HFF-Myc (cell line): ENCODE measurements at regions not wholly inside any gene's neighbourhood (a gene's known extent, or its start where the extent isn't known, plus 50 kb on each side); places are given as distances from the start of the nearest gene placed in this dataset.
A peak's percentile ranks its signal among the peaks of the same experiment; 100 is the strongest.
"Not testable (repeated sequence)": the region's sequence is repeated elsewhere in the genome, so short reads cannot be mapped to it uniquely, and the experiment has no call there.

Experiments
- DNase-seq: peaks from one replicate; pipeline ENCODE4 v3.0.0-alpha.2; 2011; ENCODE audit warnings: low read depth; ENCODE audit errors: extremely low read depth
- H3K4me3 ChIP-seq: replicated peaks from 2 replicates; pipeline ENCODE4 v1.5.1; 2011; ENCODE audit warnings: low read depth, mild to moderate bottlenecking, control low read depth, low read length
- CTCF ChIP-seq: IDR thresholded peaks from 2 replicates; pipeline ENCODE4 v1.5.1; 2012; ENCODE audit warnings: mild to moderate bottlenecking, low read depth, low read length, control low read depth; ENCODE audit errors: missing control alignments

GRCh38 chr7:85815526-85815925 lies 628.7 kb upstream of the SEMA3D start:
- H3K4me3 ChIP-seq: no peak overlapping the region
- TF ChIP-seq CTCF: no peak
- DNase-seq: no peak

GRCh38 chr7:85806321-85806720 lies 619.5 kb upstream of the SEMA3D start:
- peak; percentile 11 for TF ChIP-seq CTCF
- no peak for DNase-seq
- H3K4me3 ChIP-seq: no peak overlapping the region

- H3K4me3 ChIP-seq: no peak overlapping the region
- TF ChIP-seq CTCF: no peak
- no peak for DNase-seq
Observed at GRCh38 chr7:85805656-85806055, 618.8 kb upstream of the SEMA3D start.

GRCh38 chr7:85805249-85805648 lies 618.4 kb upstream of the SEMA3D start:
- no peak overlapping the region for H3K4me3 ChIP-seq
- DNase-seq: no peak
- TF ChIP-seq CTCF: no peak

GRCh38 chr7:85802211-85802610 lies 615.4 kb upstream of the SEMA3D start:
- H3K4me3 ChIP-seq: no peak overlapping the region
- DNase-seq: no peak
- TF ChIP-seq CTCF: no peak

- H3K4me3 ChIP-seq: no peak overlapping the region
- no peak for DNase-seq
- TF ChIP-seq CTCF: no peak
Observed at GRCh38 chr7:85796956-85797355, 610.1 kb upstream of the SEMA3D start.

GRCh38 chr7:85791098-85791497 lies 604.2 kb upstream of the SEMA3D start:
- H3K4me3 ChIP-seq, DNase-seq: not testable (repeated sequence)
